Mesothelial cell of epicardium (in vitro differentiated cells): ENCODE measurements at regions not wholly inside any gene's neighbourhood (a gene's known extent, or its start where the extent isn't known, plus 50 kb on each side); places are given as distances from the start of the nearest gene placed in this dataset.
"Not testable (repeated sequence)": the region's sequence is repeated elsewhere in the genome, so short reads cannot be mapped to it uniquely, and the experiment has no call there.

Source experiments
- DNase-seq, 2 experiments: peaks; one replicate each; pipeline ENCODE4 v3.0.0; 2021; ENCODE audit warnings: low spot score in 2 of 2; ENCODE audit not compliant: unreplicated experiment in 2 of 2
- H3K27ac Mint-ChIP-seq: 2 replicates; pipeline ENCODE4 v1.8.0; 2021; ENCODE audit warnings: mixed read lengths
- H3K27me3 Mint-ChIP-seq: 2 replicates; pipeline ENCODE4 v1.8.0; 2021; ENCODE audit warnings: low read depth, mixed read lengths
- H3K36me3 Mint-ChIP-seq: 2 replicates; pipeline ENCODE4 v1.8.0; 2021; ENCODE audit warnings: mixed read lengths
- H3K4me1 Mint-ChIP-seq: 2 replicates; pipeline ENCODE4 v1.8.0; 2021; ENCODE audit warnings: mixed read lengths
- H3K4me3 Mint-ChIP-seq: 2 replicates; pipeline ENCODE4 v1.8.0; 2021; ENCODE audit warnings: mild to moderate bottlenecking, moderate library complexity, mixed read lengths
- H3K9me3 Mint-ChIP-seq: 2 replicates; pipeline ENCODE4 v1.8.0; 2021; ENCODE audit warnings: mixed read lengths
- CTCF ChIP-seq: fragments of 200-600 bp; sonication (generic); IDR thresholded peaks from one replicate; pipeline ENCODE4 v1.5.0; 2021; ENCODE audit warnings: antibody characterized with exemption; ENCODE audit not compliant: unreplicated experiment

- Mint-ChIP-seq H3K36me3 (no peaks in the 10 kb centered on the region), H3K27ac (no peak overlapping the region), H3K4me3 (no peak overlapping the region), H3K9me3 (peaks cover 10% of the 10 kb centered on the region), H3K4me1 (no peaks in the 10 kb centered on the region), H3K27me3 (peaks cover 1% of the 10 kb centered on the region)
- no peak for TF ChIP-seq CTCF
- DNase-seq, result no peak
These were observed 175.4 kb downstream of the SQOR start for GRCh38 chr15:45810201-45810600.

GRCh38 chr15:45812200-45812599 lies 177.4 kb downstream of the SQOR start:
- Mint-ChIP-seq H3K27ac (no peak overlapping the region), H3K36me3 (no peaks in the 10 kb centered on the region), H3K4me3 (no peak overlapping the region), H3K4me1 (no peaks in the 10 kb centered on the region), H3K27me3 (peaks cover 1% of the 10 kb centered on the region), H3K9me3 (peaks cover 28% of the 10 kb centered on the region)
- no peak for DNase-seq
- no peak for TF ChIP-seq CTCF

- peaks cover 52% of the 10 kb centered on the region for H3K9me3 Mint-ChIP-seq
- H3K27me3 Mint-ChIP-seq, H3K4me1 Mint-ChIP-seq, DNase-seq, H3K27ac Mint-ChIP-seq, H3K36me3 Mint-ChIP-seq, H3K4me3 Mint-ChIP-seq: not testable (repeated sequence)
These were observed 182.7 kb downstream of the SQOR start for GRCh38 chr15:45817578-45817977.

GRCh38 chr15:45821390-45821789 lies 186.6 kb downstream of the SQOR start:
- H3K27me3 Mint-ChIP-seq, result no peaks in the 10 kb centered on the region
- no peak for DNase-seq
- no peak overlapping the region for H3K4me3 Mint-ChIP-seq

GRCh38 chr15:45822968-45823367 lies 188.1 kb downstream of the SQOR start:
- not testable (repeated sequence) for DNase-seq, H3K27me3 Mint-ChIP-seq, H3K36me3 Mint-ChIP-seq, H3K4me1 Mint-ChIP-seq, H3K27ac Mint-ChIP-seq, H3K4me3 Mint-ChIP-seq
- H3K9me3 Mint-ChIP-seq, result peaks cover 30% of the 10 kb centered on the region

More at GRCh38 chr15:45821390-45821789, 186.6 kb downstream of the SQOR start:
- Mint-ChIP-seq H3K36me3 (no peaks in the 10 kb centered on the region), H3K27ac (no peak overlapping the region), H3K4me1 (no peaks in the 10 kb centered on the region), H3K9me3 (peaks cover 43% of the 10 kb centered on the region)
- no peak for TF ChIP-seq CTCF

- no peak overlapping the region for H3K4me3 Mint-ChIP-seq
- DNase-seq, result no peak
- no peak overlapping the region for H3K27ac Mint-ChIP-seq
- H3K9me3 Mint-ChIP-seq, result peaks cover 20% of the 10 kb centered on the region
- H3K27me3 Mint-ChIP-seq, result peaks cover 4% of the 10 kb centered on the region
- no peaks in the 10 kb centered on the region for H3K36me3 Mint-ChIP-seq
- H3K4me1 Mint-ChIP-seq, result no peaks in the 10 kb centered on the region
- TF ChIP-seq CTCF, result no peak
These were observed 192.4 kb downstream of the SQOR start for GRCh38 chr15:45827275-45827674.

- H3K4me3 Mint-ChIP-seq, result no peak overlapping the region
- no peak overlapping the region for H3K27ac Mint-ChIP-seq
- no peak for TF ChIP-seq CTCF
- H3K36me3 Mint-ChIP-seq, result no peaks in the 10 kb centered on the region
- no peak for DNase-seq
- H3K27me3 Mint-ChIP-seq, result peaks cover 4% of the 10 kb centered on the region
- H3K9me3 Mint-ChIP-seq, result peaks cover 16% of the 10 kb centered on the region
- H3K4me1 Mint-ChIP-seq, result no peaks in the 10 kb centered on the region
These were observed 192.9 kb downstream of the SQOR start for GRCh38 chr15:45827766-45828165.
